Glutamatergic neuron (in vitro differentiated cells): ENCODE measurements at regions not wholly inside any gene's neighbourhood (a gene's known extent, or its start where the extent isn't known, plus 50 kb on each side); places are given as distances from the start of the nearest gene placed in this dataset.

Experiments used
- DNase-seq: peaks from one replicate; pipeline ENCODE4 v3.0.0; 2022
- H3K27ac Mint-ChIP-seq: one replicate; pipeline ENCODE4 v1.8.0; 2020; ENCODE audit warnings: mild to moderate bottlenecking, mixed read lengths, inconsistent platforms; ENCODE audit not compliant: unreplicated experiment
- H3K27me3 Mint-ChIP-seq: one replicate; pipeline ENCODE4 v1.8.0; 2020; ENCODE audit warnings: mild to moderate bottlenecking, moderate library complexity, mixed read lengths, inconsistent platforms; ENCODE audit not compliant: unreplicated experiment
- H3K36me3 Mint-ChIP-seq: one replicate; pipeline ENCODE4 v1.8.0; 2020; ENCODE audit warnings: mild to moderate bottlenecking, mixed read lengths, inconsistent platforms; ENCODE audit not compliant: unreplicated experiment
- H3K4me1 Mint-ChIP-seq: one replicate; pipeline ENCODE4 v1.8.0; 2020; ENCODE audit warnings: mild to moderate bottlenecking, low read depth, mixed read lengths, inconsistent platforms; ENCODE audit not compliant: unreplicated experiment
- H3K4me3 Mint-ChIP-seq: one replicate; pipeline ENCODE4 v1.8.0; 2020; ENCODE audit warnings: mild to moderate bottlenecking, mixed read lengths, inconsistent platforms; ENCODE audit not compliant: unreplicated experiment
- H3K9me3 Mint-ChIP-seq: one replicate; pipeline ENCODE4 v1.8.0; 2020; ENCODE audit warnings: mild to moderate bottlenecking, moderate library complexity, mixed read lengths, inconsistent platforms; ENCODE audit not compliant: unreplicated experiment
- CTCF ChIP-seq: fragments of 200-600 bp; sonication (generic); IDR thresholded peaks from one replicate; pipeline ENCODE4 v1.5.0; 2021; ENCODE audit not compliant: partially characterized antibody, unreplicated experiment

- Mint-ChIP-seq H3K4me1 (peaks cover 9% of the 10 kb centered on the region), H3K27me3 (no peaks in the 10 kb centered on the region), H3K9me3 (peaks cover 1% of the 10 kb centered on the region), H3K27ac (no peak overlapping the region), H3K4me3 (no peak overlapping the region), H3K36me3 (no peaks in the 10 kb centered on the region)
- DNase-seq: no peak
- TF ChIP-seq CTCF: no peak
These were observed 565.0 kb upstream of the CNTN5 start for GRCh38 chr11:98455500-98456307.

- Mint-ChIP-seq H3K4me1 (peaks cover 9% of the 10 kb centered on the region), H3K27ac (no peak overlapping the region), H3K4me3 (no peak overlapping the region), H3K9me3 (peaks cover 1% of the 10 kb centered on the region), H3K36me3 (no peaks in the 10 kb centered on the region), H3K27me3 (no peaks in the 10 kb centered on the region)
- no peak for DNase-seq
- TF ChIP-seq CTCF: no peak
These were observed 564.5 kb upstream of the CNTN5 start for GRCh38 chr11:98456308-98456680.

GRCh38 chr11:98495016-98495415 is 525.7 kb upstream of the CNTN5 start:
- H3K4me3 Mint-ChIP-seq: no peak overlapping the region
- H3K4me1 Mint-ChIP-seq: no peaks in the 10 kb centered on the region
- TF ChIP-seq CTCF: no peak
- H3K27ac Mint-ChIP-seq: no peak overlapping the region
- H3K9me3 Mint-ChIP-seq: no peaks in the 10 kb centered on the region
- H3K36me3 Mint-ChIP-seq: no peaks in the 10 kb centered on the region
- DNase-seq: no peak
- no peaks in the 10 kb centered on the region for H3K27me3 Mint-ChIP-seq

GRCh38 chr11:98495601-98496000 is 525.1 kb upstream of the CNTN5 start:
- Mint-ChIP-seq H3K36me3 (no peaks in the 10 kb centered on the region), H3K4me1 (no peaks in the 10 kb centered on the region), H3K9me3 (no peaks in the 10 kb centered on the region), H3K27me3 (no peaks in the 10 kb centered on the region), H3K4me3 (no peak overlapping the region), H3K27ac (no peak overlapping the region)
- DNase-seq: no peak
- TF ChIP-seq CTCF: no peak

- Mint-ChIP-seq H3K9me3 (peaks cover 1% of the 10 kb centered on the region), H3K4me3 (no peak overlapping the region), H3K27me3 (no peaks in the 10 kb centered on the region), H3K27ac (no peak overlapping the region), H3K4me1 (no peaks in the 10 kb centered on the region), H3K36me3 (no peaks in the 10 kb centered on the region)
- no peak for DNase-seq
- TF ChIP-seq CTCF: no peak
These were observed 513.5 kb upstream of the CNTN5 start for GRCh38 chr11:98507208-98507607.
